DND-41 (cell line): ENCODE measurements at regions not wholly inside any gene's neighbourhood (a gene's known extent, or its start where the extent isn't known, plus 50 kb on each side); places are given as distances from the start of the nearest gene placed in this dataset.

Experiments
- EZH2 ChIP-seq: IDR thresholded peaks from 3 replicates; pipeline ENCODE4 v1.6.1; 2012; ENCODE audit warnings: borderline replicate concordance, low read depth, mild to moderate bottlenecking, moderate library complexity, low read length, inconsistent platforms; ENCODE audit not compliant: severe bottlenecking
- TF ChIP-seq, protein P1 (sequence below): IDR thresholded peaks from 2 replicates; pipeline ENCODE4 v1.5.1; 2012; ENCODE audit warnings: borderline replicate concordance, low read length, moderate library complexity, mild to moderate bottlenecking; ENCODE audit not compliant: poor library complexity, severe bottlenecking; ENCODE audit errors: extremely low read depth

DNA sequence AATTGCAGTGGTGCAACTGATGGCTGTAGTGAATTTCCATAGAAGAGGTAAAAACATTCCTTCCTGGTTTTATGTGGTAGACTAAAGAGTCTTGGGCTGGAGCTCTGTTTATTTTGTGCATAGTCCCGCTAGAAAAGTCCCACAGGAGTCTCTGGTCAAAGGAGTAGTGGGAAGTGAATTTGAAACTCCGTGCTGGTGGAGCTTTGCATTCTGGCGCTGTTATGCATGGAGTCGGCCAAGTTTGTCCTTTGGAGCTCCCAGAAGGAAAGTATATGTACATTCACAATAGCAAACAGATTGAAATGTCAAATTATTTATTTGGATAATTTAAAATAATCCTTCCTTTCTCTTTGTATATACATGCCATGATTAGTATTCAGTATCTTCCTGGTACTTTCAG lies 296.5 kb downstream of the LMO7 start:
- TF ChIP-seq, protein P1, sequence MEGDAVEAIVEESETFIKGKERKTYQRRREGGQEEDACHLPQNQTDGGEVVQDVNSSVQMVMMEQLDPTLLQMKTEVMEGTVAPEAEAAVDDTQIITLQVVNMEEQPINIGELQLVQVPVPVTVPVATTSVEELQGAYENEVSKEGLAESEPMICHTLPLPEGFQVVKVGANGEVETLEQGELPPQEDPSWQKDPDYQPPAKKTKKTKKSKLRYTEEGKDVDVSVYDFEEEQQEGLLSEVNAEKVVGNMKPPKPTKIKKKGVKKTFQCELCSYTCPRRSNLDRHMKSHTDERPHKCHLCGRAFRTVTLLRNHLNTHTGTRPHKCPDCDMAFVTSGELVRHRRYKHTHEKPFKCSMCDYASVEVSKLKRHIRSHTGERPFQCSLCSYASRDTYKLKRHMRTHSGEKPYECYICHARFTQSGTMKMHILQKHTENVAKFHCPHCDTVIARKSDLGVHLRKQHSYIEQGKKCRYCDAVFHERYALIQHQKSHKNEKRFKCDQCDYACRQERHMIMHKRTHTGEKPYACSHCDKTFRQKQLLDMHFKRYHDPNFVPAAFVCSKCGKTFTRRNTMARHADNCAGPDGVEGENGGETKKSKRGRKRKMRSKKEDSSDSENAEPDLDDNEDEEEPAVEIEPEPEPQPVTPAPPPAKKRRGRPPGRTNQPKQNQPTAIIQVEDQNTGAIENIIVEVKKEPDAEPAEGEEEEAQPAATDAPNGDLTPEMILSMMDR: no peak
- no peak for TF ChIP-seq EZH2
